HG02970 (cell line): ENCODE measurements at regions not wholly inside any gene's neighbourhood (a gene's known extent, or its start where the extent isn't known, plus 50 kb on each side); places are given as distances from the start of the nearest gene placed in this dataset.
A peak's percentile ranks its signal among the peaks of the same experiment; 100 is the strongest.

Experiments used
- ATAC-seq: cut with Tn5 transposase; IDR thresholded peaks from one replicate; pipeline ENCODE4 v1.9.1; 2021; ENCODE audit warnings: mild to moderate bottlenecking, moderate library complexity, moderate number of reproducible peaks; ENCODE audit not compliant: unreplicated experiment, low FRiP score

DNA sequence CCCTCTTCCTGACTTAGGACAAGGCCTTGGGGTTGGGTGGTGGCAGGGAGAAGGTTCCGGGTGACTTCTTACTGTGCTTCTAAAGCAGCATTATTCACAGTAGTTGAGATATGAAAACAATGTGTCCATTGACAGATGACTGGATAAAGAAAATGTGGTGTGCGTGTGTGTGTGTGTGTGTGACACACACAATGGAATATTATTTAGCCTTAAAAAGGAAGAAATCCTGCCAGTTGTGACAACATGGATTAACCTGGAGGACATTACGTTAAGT lies 128.1 kb upstream of the RASGRP1 start:
- no peak for ATAC-seq

GRCh38 chr15:38695249-38696108 lies 130.9 kb upstream of the RASGRP1 start:
- no peak for ATAC-seq

DNA sequence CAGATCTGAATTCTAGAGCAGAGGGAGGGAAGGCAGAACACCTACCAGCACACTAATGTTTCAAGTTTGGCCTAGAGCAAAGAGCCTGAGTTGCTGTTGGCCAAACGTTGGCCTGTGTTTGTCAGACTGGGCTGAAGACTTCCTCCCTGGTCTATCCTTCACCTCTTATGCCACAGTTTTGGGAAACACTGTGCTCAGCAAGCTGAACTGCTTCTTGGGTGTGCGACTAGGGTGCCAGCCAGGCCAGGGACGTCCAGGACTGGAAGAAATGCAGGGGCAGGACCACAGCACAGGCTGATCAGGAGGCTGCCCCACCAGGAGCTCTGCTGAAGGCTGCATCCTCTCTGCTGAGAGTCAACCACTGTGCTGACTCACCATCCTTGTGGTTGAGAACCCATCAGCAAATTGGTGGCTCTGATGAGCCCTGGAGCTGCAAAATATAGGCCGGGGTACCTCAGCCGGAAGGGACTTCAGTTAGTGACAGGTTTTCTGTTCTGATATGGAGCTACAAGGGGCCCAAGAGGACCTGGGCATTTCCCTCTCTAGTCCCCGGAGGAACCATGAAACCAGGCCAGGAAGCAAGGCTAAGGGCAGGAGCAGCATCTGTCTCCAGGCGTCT lies 131.6 kb upstream of the RASGRP1 start:
- peak; percentile 45 for ATAC-seq

DNA sequence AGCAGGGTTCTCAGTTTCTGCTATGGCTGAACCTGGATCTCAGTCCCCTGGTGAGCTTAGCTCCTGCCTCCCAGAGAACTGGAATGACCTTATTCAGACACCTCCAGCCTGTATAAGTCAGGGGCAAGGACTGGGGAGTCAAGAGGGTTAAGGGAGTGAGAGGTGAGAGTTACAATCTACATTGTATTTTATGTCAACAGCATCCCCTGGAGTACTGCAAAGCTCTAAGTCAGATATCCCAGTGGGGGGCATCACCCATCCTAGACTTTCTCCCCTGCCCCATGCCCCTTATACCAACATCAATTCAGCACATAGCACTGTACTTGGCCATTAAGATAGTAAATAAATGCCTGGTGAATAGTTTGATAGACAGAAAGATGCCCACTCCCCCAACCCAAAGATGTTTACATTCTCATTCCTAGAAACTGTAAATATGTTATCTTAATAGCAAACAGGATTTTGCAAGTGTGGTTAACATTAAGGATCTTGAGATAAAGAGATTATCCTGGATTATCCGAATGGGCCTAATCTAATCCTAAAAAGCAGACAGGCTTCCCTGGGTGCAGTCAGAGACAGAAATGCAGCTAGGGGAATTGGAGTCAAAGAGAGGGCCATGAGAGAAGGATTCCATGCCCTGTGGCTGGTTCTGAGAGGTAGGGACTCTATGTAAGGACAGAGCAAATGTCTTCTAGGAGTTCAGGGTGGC lies 132.3 kb upstream of the RASGRP1 start:
- no peak for ATAC-seq

DNA sequence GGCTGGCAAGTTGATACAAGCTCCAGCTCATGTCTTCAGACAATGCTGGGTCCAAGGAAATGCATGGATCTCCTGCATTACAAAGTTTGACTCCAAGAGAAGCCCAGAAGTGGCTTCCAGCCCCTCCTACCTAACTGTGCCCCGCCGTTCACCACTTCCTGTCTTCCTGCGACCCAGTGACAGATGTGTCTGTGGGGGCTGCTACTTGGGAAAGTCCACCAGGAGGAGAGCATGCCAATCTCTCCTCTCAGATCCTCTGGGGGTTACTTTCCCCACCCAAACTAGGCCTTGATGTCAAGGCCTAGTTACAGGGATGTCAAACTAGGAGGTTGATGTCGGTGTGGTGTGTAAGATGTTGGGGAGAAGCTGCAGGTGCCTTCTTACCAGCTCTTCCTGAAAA lies 133.6 kb upstream of the RASGRP1 start:
- no peak for ATAC-seq

- no peak for ATAC-seq
Observed at GRCh38 chr15:38699633-38700230, 135.1 kb upstream of the RASGRP1 start.

DNA sequence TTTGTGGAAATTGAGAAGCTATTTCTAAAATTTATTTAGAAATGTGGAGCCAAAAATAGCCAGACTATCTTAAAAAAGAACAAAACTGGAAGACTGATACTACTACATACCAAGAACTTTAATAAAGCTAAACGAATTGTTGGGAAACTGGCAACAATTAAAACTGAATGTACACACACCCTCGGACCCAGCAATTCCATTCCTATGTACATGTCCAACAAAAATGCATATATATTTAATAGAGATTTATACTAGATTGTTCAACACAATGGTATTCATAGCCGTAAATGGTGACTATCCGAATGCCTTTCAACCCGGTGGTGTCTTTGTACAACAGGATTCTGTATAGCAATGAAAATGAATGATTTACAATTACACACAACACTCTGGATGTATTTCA lies 136.5 kb upstream of the RASGRP1 start:
- ATAC-seq = no peak

GRCh38 chr15:38702178-38702912 lies 137.7 kb upstream of the RASGRP1 start:
- ATAC-seq = no peak

GRCh38 chr15:38705436-38706219 lies 141.0 kb upstream of the RASGRP1 start:
- ATAC-seq = no peak

- ATAC-seq = no peak
Observed at GRCh38 chr15:38706956-38707355, 142.3 kb upstream of the RASGRP1 start.

DNA sequence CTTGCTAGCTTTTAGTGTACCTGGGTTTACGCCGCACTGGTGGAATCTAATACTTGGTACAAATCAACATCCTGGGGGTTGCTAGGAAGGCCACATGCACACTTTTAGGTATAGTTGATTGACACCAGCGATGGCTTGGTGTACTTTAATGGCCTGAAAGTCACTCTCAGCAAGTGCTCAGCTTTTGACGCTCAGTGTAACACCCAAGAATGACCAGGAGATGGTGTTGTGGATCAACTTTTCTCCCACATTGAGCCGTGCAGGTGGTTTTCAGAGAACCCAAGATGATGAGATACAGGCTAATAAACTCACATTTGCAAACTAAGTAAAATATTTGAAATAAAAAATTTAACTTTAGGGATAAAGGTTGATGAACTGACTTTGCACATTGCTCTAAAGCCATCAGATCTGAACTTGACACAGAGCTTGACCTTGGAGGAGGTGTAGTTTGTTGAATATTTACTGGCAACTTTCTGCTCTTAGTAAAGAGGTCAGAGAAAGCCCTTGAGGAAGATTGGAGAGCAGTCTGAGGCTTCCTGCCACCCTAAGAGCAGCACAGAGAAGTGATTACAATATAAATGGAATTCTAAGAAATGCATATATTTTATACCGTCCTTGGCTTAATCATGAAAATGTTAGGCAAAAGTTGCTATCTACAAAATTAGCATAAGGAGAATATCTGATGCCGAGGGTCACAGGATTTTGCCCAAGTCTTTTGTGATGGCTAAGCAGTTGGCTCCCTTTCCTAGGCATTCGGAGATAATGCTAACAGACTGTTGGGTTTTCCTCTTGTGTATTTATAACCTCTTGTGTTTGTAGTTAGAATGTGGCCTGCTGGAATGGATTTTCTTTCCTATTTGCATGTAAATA lies 143.4 kb upstream of the RASGRP1 start:
- ATAC-seq = no peak

- ATAC-seq = no peak
Observed at GRCh38 chr15:38708672-38709180, 144.1 kb upstream of the RASGRP1 start.

- ATAC-seq = no peak
Observed at GRCh38 chr15:38709196-38709595, 144.6 kb upstream of the RASGRP1 start.

DNA sequence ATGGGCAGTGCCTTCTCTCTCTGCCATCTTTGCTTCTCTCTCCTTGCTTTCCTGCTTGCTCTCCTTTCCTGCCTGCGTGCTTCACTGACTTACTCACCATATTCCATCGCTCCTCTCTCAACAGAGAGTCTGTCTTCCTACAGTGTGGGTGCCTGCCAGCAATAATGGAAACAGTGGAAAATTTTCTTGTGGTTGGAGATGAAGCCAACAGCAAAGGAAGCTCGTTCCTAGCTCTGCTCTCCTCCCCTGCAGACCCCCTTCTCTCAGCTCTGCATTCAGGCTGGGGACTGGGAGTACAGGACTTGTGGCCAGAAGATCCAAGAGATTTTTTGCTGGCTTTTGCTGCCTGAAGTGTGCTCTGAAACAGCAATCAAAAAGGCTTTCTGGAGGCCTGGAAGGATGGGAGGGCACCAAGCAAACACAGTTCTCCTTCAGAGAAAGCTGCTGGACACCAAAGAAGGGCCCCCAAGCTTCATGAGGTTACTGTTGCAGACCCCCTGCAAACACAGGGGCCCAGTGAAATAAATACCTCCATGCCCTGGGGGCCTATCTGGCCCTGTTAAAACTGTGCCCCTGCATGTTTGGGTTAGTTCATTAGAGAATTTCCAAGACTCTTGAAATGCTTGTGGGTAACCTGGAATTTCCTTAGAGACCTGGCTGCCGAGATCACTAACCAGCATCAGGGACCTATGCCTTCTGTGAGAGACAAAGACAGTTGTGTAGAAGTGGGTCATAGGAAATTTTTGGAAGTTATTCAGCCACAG lies 149.9 kb upstream of the RASGRP1 start:
- ATAC-seq = no peak

- no peak for ATAC-seq
Observed at GRCh38 chr15:38720893-38721567, 156.4 kb upstream of the RASGRP1 start.

DNA sequence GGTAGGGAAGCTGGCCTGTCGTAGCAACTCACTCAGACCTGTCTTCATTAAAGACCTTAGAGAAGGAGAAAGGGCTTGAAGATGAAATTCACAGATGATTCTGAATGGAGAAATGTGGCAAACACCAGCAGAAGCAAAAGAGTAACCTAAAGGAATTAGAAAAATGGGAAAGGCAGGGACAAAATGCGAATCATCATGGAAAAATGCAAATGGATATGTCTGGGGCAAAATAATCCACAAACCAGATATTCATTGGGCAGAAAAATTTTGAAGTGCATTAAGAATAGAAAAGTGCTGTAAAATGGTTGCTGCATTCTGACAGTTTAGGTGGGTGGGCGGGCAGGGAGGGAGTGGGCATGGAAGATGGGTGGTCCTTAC lies 156.9 kb upstream of the RASGRP1 start:
- no peak for ATAC-seq

- no peak for ATAC-seq
Observed at GRCh38 chr15:38722236-38722635, 157.6 kb upstream of the RASGRP1 start.
